Motor neuron (in vitro differentiated cells): ENCODE measurements at regions not wholly inside any gene's neighbourhood (a gene's known extent, or its start where the extent isn't known, plus 50 kb on each side); places are given as distances from the start of the nearest gene placed in this dataset.
"Not testable (repeated sequence)": the region's sequence is repeated elsewhere in the genome, so short reads cannot be mapped to it uniquely, and the experiment has no call there.

Experiments
- ATAC-seq, 8 experiments: fragments of 200-7000 bp; cut with Tn5 transposase; replicated peaks in 6 of 8; 2 replicates each; pipeline ENCODE4 v1.8.0; 2021; ENCODE audit warnings: mild to moderate bottlenecking in 8 of 8, moderate library complexity in 8 of 8
- H3K27ac ChIP-seq, 2 donors: fragments of 250-450 bp; sonication (Bioruptor Pico); 2 replicates each; pipeline ENCODE4 v1.9.0; 2021; ENCODE audit warnings: antibody characterized with exemption in 2 of 2, mild to moderate bottlenecking in 2 of 2, moderate library complexity in 1 of 2
- H3K4me1 ChIP-seq, 2 donors: fragments of 250-450 bp; sonication (Bioruptor Pico); replicated peaks in 1 of 2; 2 replicates each; pipeline ENCODE4 v1.6.1; 2021; ENCODE audit warnings: antibody characterized with exemption in 2 of 2, mild to moderate bottlenecking in 2 of 2, moderate library complexity in 1 of 2
- H3K4me3 ChIP-seq, 5 donors: fragments of 250-450 bp; sonication (Bioruptor Pico); 2 replicates each; pipeline ENCODE4 v1.9.0; 2021; ENCODE audit warnings: antibody characterized with exemption in 5 of 5, mild to moderate bottlenecking in 5 of 5, moderate library complexity in 4 of 5
- WGBS, 10 experiments: fragments of 450-650 bp; shearing (Covaris generic); methylation state at CpG; one replicate each; pipeline ENCODE4 v1.0.0; 2022; 5-methylcytosine and 5-hydroxymethylcytosine counted together
- in situ Hi-C, 9 experiments: fragments of 400-800 bp; cut with MboI; loops; one replicate each; pipeline ENCODE4 v1.15.0; 2021; ENCODE audit warnings: low sequenced_read_pairs in 9 of 9, low pct_unique_long_range_greater_than_20kb in 2 of 9; ENCODE audit not compliant: unreplicated experiment in 9 of 9

- WGBS, 10 experiments: 66 to 95% (median 88%) methylated on average over 1 to 7 of the region's 8 CpGs; no CpG with 5 or more reads in 1 of the 10 experiments
- H3K4me3 ChIP-seq, H3K4me1 ChIP-seq, in situ Hi-C loops, H3K27ac ChIP-seq, ATAC-seq: not testable (repeated sequence)
Measured at GRCh38 chr14:50032462-50033167, 83.8 kb downstream of the VCPKMT start.

- Histone ChIP-seq H3K27ac (no peak overlapping the region), H3K4me3 (no peak overlapping the region), H3K4me1 (no peaks in the 10 kb centered on the region)
- peak in 1 of 8 experiments; percentile 4 for ATAC-seq
- in situ Hi-C loops: no loop called here
- 80 to 100% (median 94%) methylated on average over 1 of the region's 1 CpG; no CpG with 5 or more reads in 6 of the 10 experiments for whole genome bisulfite sequencing, 10 experiments
Measured at GRCh38 chr14:50035214-50035613, 81.2 kb downstream of the VCPKMT start.

GRCh38 chr14:50036211-50036610, 80.2 kb downstream of the VCPKMT start:
- Histone ChIP-seq H3K4me3 (no peak overlapping the region), H3K27ac (no peak overlapping the region), H3K4me1 (no peaks in the 10 kb centered on the region)
- no peak for ATAC-seq
- in situ Hi-C loops: no loop called here
- WGBS, 10 experiments: 63 to 100% (median 89%) methylated on average over 1 to 3 of the region's 3 CpGs; no CpG with 5 or more reads in 3 of the 10 experiments

GRCh38 chr14:50036637-50037036, 79.7 kb downstream of the VCPKMT start:
- in situ Hi-C loops: no loop called here
- no peaks in the 10 kb centered on the region for H3K4me1 ChIP-seq
- no peak overlapping the region for H3K4me3 ChIP-seq
- H3K27ac ChIP-seq: no peak overlapping the region
- 57 to 100% (median 81%) methylated on average over 1 to 4 of the region's 4 CpGs; no CpG with 5 or more reads in 2 of the 10 experiments for WGBS, 10 experiments
- no peak for ATAC-seq

GRCh38 chr14:50037240-50037639, 79.1 kb downstream of the VCPKMT start:
- H3K4me1 ChIP-seq: no peaks in the 10 kb centered on the region
- no peak overlapping the region for H3K27ac ChIP-seq
- 70 to 100% (median 94%) methylated on average over 1 to 2 of the region's 2 CpGs; no CpG with 5 or more reads in 4 of the 10 experiments for WGBS, 10 experiments
- no peak overlapping the region for H3K4me3 ChIP-seq
- ATAC-seq: no peak
- in situ Hi-C loops: no loop called here

- Histone ChIP-seq H3K27ac (no peak overlapping the region), H3K4me3 (no peak overlapping the region), H3K4me1 (no peaks in the 10 kb centered on the region)
- ATAC-seq: peak in 2 of 8 experiments; percentile 7 to 8
- in situ Hi-C loops: no loop called here
- 20 to 100% (median 77%) methylated on average over 1 to 4 of the region's 6 CpGs; no CpG with 5 or more reads in 4 of the 10 experiments for WGBS, 10 experiments
Measured at GRCh38 chr14:50037852-50038251, 78.5 kb downstream of the VCPKMT start.

GRCh38 chr14:50038398-50039119, 77.8 kb downstream of the VCPKMT start:
- Histone ChIP-seq H3K27ac (no peak overlapping the region), H3K4me3 (no peak overlapping the region), H3K4me1 (no peaks in the 10 kb centered on the region)
- WGBS, 10 experiments: 0 to 100% (median 60%) methylated on average over 1 to 3 of the region's 4 CpGs; no CpG with 5 or more reads in 1 of the 10 experiments
- in situ Hi-C loops: no loop called here
- ATAC-seq: peak in 2 of 8 experiments; percentile 83 to 84

- WGBS, 10 experiments: 17 to 100% (median 87%) methylated on average over 1 to 4 of the region's 4 CpGs
- Histone ChIP-seq H3K4me3 (no peak overlapping the region), H3K27ac (no peak overlapping the region), H3K4me1 (no peaks in the 10 kb centered on the region)
- in situ Hi-C loops: no loop called here
- ATAC-seq: no peak
Measured at GRCh38 chr14:50039120-50039517, 77.3 kb downstream of the VCPKMT start.

- 60 to 100% (median 96%) methylated on average over 1 to 6 of the region's 9 CpGs; no CpG with 5 or more reads in 6 of the 10 experiments for WGBS, 10 experiments
- peak in 1 of 8 experiments; percentile 32 for ATAC-seq
Measured at GRCh38 chr14:50039734-50040400, 76.5 kb downstream of the VCPKMT start.

GRCh38 chr14:50040401-50040775, 76.0 kb downstream of the VCPKMT start:
- no peak overlapping the region for H3K4me3 ChIP-seq
- H3K27ac ChIP-seq: no peak overlapping the region
- ATAC-seq: no peak
- H3K4me1 ChIP-seq: no peaks in the 10 kb centered on the region
- WGBS, 10 experiments: 0 to 60% (median 38%) methylated on average over 1 of the region's 4 CpGs; no CpG with 5 or more reads in 7 of the 10 experiments
- in situ Hi-C loops: no loop called here

More at GRCh38 chr14:50039734-50040400, 76.5 kb downstream of the VCPKMT start:
- in situ Hi-C loops: no loop called here
- H3K4me3 ChIP-seq: no peak overlapping the region
- H3K27ac ChIP-seq: no peak overlapping the region
- no peaks in the 10 kb centered on the region for H3K4me1 ChIP-seq

GRCh38 chr14:50040895-50041465, 75.4 kb downstream of the VCPKMT start:
- in situ Hi-C loops: no loop called here
- 82 to 100% (median 97%) methylated on average over 1 to 7 of the region's 7 CpGs; no CpG with 5 or more reads in 1 of the 10 experiments for WGBS, 10 experiments
- Histone ChIP-seq H3K4me3 (no peak overlapping the region), H3K27ac (no peak overlapping the region), H3K4me1 (no peaks in the 10 kb centered on the region)
- ATAC-seq: no peak

GRCh38 chr14:50041980-50042379, 74.4 kb downstream of the VCPKMT start:
- Histone ChIP-seq H3K27ac (no peak overlapping the region), H3K4me1 (no peaks in the 10 kb centered on the region), H3K4me3 (no peak overlapping the region)
- no peak for ATAC-seq
- in situ Hi-C loops: no loop called here
- 50 to 100% (median 83%) methylated on average over 1 to 3 of the region's 3 CpGs; no CpG with 5 or more reads in 3 of the 10 experiments for WGBS, 10 experiments
